Mesothelial cell of epicardium (in vitro differentiated cells): ENCODE measurements at regions not wholly inside any gene's neighbourhood (a gene's known extent, or its start where the extent isn't known, plus 50 kb on each side); places are given as distances from the start of the nearest gene placed in this dataset.

Source experiments
- DNase-seq, 2 experiments: peaks; one replicate each; pipeline ENCODE4 v3.0.0; 2021; ENCODE audit warnings: low spot score in 2 of 2; ENCODE audit not compliant: unreplicated experiment in 2 of 2
- H3K27ac Mint-ChIP-seq: 2 replicates; pipeline ENCODE4 v1.8.0; 2021; ENCODE audit warnings: mixed read lengths
- H3K27me3 Mint-ChIP-seq: 2 replicates; pipeline ENCODE4 v1.8.0; 2021; ENCODE audit warnings: low read depth, mixed read lengths
- H3K36me3 Mint-ChIP-seq: 2 replicates; pipeline ENCODE4 v1.8.0; 2021; ENCODE audit warnings: mixed read lengths
- H3K4me1 Mint-ChIP-seq: 2 replicates; pipeline ENCODE4 v1.8.0; 2021; ENCODE audit warnings: mixed read lengths
- H3K4me3 Mint-ChIP-seq: 2 replicates; pipeline ENCODE4 v1.8.0; 2021; ENCODE audit warnings: mild to moderate bottlenecking, moderate library complexity, mixed read lengths
- H3K9me3 Mint-ChIP-seq: 2 replicates; pipeline ENCODE4 v1.8.0; 2021; ENCODE audit warnings: mixed read lengths
- TF ChIP-seq, protein P1 (sequence below): fragments of 200-600 bp; sonication (generic); IDR thresholded peaks from one replicate; pipeline ENCODE4 v1.5.0; 2021; ENCODE audit warnings: antibody characterized with exemption; ENCODE audit not compliant: unreplicated experiment

DNA sequence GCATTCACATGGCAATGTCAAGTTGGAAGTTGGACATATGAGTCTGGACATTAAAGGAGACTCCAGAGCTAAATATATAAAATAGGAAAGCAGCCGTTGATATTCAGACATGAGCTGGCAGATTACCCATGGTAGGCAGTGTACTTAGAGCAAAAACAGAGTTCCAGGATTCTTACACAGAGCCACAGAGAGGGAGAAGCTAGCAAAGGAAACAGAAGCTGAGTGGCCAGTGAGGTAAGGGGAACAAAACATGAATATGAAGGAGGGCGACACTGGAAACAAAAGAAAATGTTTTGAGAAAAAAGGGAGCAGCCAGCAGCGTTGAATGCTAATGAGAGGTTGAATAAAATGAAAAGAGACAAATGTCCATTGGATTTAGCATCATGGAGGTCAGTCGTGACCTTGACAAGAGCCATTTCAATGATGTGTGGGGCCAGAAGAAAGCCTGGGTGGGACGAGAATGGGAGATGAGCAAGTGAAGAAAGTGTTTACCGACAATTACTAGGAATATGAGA is 198.4 kb downstream of the POU4F1 start:
- Mint-ChIP-seq H3K4me3 (no peak overlapping the region), H3K4me1 (no peaks in the 10 kb centered on the region), H3K9me3 (no peaks in the 10 kb centered on the region), H3K36me3 (no peaks in the 10 kb centered on the region), H3K27ac (no peak overlapping the region), H3K27me3 (peaks cover 19% of the 10 kb centered on the region)
- TF ChIP-seq, protein P1, sequence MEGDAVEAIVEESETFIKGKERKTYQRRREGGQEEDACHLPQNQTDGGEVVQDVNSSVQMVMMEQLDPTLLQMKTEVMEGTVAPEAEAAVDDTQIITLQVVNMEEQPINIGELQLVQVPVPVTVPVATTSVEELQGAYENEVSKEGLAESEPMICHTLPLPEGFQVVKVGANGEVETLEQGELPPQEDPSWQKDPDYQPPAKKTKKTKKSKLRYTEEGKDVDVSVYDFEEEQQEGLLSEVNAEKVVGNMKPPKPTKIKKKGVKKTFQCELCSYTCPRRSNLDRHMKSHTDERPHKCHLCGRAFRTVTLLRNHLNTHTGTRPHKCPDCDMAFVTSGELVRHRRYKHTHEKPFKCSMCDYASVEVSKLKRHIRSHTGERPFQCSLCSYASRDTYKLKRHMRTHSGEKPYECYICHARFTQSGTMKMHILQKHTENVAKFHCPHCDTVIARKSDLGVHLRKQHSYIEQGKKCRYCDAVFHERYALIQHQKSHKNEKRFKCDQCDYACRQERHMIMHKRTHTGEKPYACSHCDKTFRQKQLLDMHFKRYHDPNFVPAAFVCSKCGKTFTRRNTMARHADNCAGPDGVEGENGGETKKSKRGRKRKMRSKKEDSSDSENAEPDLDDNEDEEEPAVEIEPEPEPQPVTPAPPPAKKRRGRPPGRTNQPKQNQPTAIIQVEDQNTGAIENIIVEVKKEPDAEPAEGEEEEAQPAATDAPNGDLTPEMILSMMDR = no peak
- no peak for DNase-seq

GRCh38 chr13:78402708-78403400 is 200.5 kb downstream of the POU4F1 start:
- peaks cover 25% of the 10 kb centered on the region for H3K27me3 Mint-ChIP-seq
- no peaks in the 10 kb centered on the region for H3K9me3 Mint-ChIP-seq
- TF ChIP-seq, protein P1 = no peak

DNA sequence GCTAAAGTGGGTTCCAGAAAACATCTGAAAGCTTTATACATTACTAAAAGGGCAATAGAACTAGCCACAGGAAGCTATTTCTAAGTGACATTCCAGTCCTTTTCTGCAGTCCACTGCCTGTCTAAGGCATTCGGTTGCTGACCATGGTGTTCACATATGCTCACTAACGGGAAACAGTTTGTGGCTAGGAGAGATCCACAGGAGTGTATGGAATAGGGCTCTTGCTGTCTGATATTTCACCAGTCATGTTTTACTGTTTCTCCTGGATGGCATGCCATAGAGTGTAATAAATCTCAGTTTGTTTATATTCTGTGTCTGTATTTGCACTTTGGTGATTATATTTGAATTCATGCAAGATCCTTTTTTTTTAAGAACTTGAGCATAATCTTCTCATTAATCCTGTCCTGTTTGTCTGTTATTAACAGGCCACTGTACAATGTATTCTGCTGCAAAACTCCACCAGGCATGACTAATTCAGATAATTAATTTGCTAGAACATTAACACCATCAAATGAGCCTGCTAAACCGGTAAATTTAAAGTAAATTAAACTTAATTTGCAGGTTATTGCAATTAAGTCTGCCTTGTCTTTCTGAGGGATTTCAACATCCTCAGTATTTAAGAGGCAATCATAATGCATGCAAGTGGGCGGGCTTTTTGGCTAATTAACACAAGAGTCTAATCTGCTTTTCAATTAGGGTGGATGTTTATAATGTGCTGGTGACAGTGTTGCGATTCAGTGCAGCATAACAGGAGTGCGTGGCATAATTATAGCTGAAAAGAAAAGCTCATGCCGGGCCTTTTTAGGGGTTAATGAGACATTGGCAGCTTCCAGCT is 201.3 kb downstream of the POU4F1 start:
- H3K27ac Mint-ChIP-seq = no peak overlapping the region
- no peaks in the 10 kb centered on the region for H3K36me3 Mint-ChIP-seq
- no peaks in the 10 kb centered on the region for H3K4me1 Mint-ChIP-seq
- no peak overlapping the region for H3K4me3 Mint-ChIP-seq
- no peak for DNase-seq
- no peaks in the 10 kb centered on the region for H3K9me3 Mint-ChIP-seq
- TF ChIP-seq, protein P1 = no peak
- peaks cover 22% of the 10 kb centered on the region for H3K27me3 Mint-ChIP-seq

More at GRCh38 chr13:78402708-78403400, 200.5 kb downstream of the POU4F1 start:
- Mint-ChIP-seq H3K27ac (no peak overlapping the region), H3K4me1 (no peaks in the 10 kb centered on the region), H3K36me3 (no peaks in the 10 kb centered on the region), H3K4me3 (no peak overlapping the region)
- DNase-seq = no peak

- no peak for DNase-seq
- Mint-ChIP-seq H3K9me3 (peaks cover 5% of the 10 kb centered on the region), H3K4me1 (no peaks in the 10 kb centered on the region), H3K27ac (no peak overlapping the region), H3K4me3 (no peak overlapping the region), H3K27me3 (peaks cover 17% of the 10 kb centered on the region), H3K36me3 (no peaks in the 10 kb centered on the region)
- TF ChIP-seq, protein P1 = no peak
These were observed 204.5 kb downstream of the POU4F1 start for GRCh38 chr13:78398743-78399410.

- DNase-seq = no peak
- Mint-ChIP-seq H3K9me3 (peaks cover 5% of the 10 kb centered on the region), H3K27me3 (peaks cover 6% of the 10 kb centered on the region), H3K27ac (no peak overlapping the region), H3K4me1 (no peaks in the 10 kb centered on the region), H3K36me3 (no peaks in the 10 kb centered on the region), H3K4me3 (no peak overlapping the region)
- TF ChIP-seq, protein P1 = no peak
These were observed 209.8 kb downstream of the POU4F1 start for GRCh38 chr13:78393286-78394142.
